NB4 (cell line): ENCODE measurements at regions not wholly inside any gene's neighbourhood (a gene's known extent, or its start where the extent isn't known, plus 50 kb on each side); places are given as distances from the start of the nearest gene placed in this dataset.

Experiments used
- POLR2A ChIP-seq: IDR thresholded peaks from 2 replicates; pipeline ENCODE4 v1.6.1; 2011; ENCODE audit warnings: mild to moderate bottlenecking; ENCODE audit not compliant: insufficient read length; ENCODE audit errors: extremely low read depth
- TF ChIP-seq, protein P1 (sequence below): IDR thresholded peaks from one replicate; pipeline ENCODE4 v1.5.1; 2012; ENCODE audit warnings: low read depth, low read length

DNA sequence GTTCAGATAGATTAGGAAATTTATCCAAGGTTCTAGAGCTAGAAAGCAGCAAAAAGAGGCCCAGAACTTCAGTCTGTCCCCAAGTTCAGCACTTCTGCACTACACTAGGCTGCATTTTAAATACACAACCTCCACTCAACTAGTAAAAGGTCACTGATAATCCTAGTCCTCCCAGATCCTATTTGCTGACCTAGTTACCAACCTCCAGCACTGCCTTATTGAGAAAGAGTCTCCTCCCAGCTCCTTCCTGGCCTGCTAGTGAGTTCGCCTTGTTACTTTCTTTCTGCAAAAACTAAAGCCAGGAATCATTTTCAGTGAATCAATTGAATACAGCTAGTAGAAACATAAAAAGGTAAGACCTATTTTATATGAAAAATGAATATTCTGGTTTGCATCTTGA lies 84.1 kb upstream of the ZNF800 start:
- TF ChIP-seq, protein P1, sequence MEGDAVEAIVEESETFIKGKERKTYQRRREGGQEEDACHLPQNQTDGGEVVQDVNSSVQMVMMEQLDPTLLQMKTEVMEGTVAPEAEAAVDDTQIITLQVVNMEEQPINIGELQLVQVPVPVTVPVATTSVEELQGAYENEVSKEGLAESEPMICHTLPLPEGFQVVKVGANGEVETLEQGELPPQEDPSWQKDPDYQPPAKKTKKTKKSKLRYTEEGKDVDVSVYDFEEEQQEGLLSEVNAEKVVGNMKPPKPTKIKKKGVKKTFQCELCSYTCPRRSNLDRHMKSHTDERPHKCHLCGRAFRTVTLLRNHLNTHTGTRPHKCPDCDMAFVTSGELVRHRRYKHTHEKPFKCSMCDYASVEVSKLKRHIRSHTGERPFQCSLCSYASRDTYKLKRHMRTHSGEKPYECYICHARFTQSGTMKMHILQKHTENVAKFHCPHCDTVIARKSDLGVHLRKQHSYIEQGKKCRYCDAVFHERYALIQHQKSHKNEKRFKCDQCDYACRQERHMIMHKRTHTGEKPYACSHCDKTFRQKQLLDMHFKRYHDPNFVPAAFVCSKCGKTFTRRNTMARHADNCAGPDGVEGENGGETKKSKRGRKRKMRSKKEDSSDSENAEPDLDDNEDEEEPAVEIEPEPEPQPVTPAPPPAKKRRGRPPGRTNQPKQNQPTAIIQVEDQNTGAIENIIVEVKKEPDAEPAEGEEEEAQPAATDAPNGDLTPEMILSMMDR = no peak
- no peak for TF ChIP-seq POLR2A
